Coronary artery (tissue), 2 donors: ENCODE measurements at regions not wholly inside any gene's neighbourhood (a gene's known extent, or its start where the extent isn't known, plus 50 kb on each side); places are given as distances from the start of the nearest gene placed in this dataset.
"Not testable (repeated sequence)": the region's sequence is repeated elsewhere in the genome, so short reads cannot be mapped to it uniquely, and the experiment has no call there.

Source experiments
- DNase-seq: peaks from one replicate; pipeline ENCODE4 v3.0.0-alpha.2; 2017; ENCODE audit warnings: low spot score
- H3K27ac ChIP-seq, 2 donors: fragments of 200-600 bp; sonication (generic); one replicate each; pipeline ENCODE4 v1.5.1; 2016 to 2019
- H3K4me3 ChIP-seq: fragments of 200-600 bp; sonication (generic); 2 replicates; pipeline ENCODE4 v1.5.1; 2016; ENCODE audit warnings: mild to moderate bottlenecking, moderate library complexity
- TF ChIP-seq, protein P1 (sequence below): fragments of 200-600 bp; sonication (generic); IDR thresholded peaks from one replicate; pipeline ENCODE4 v1.5.1; 2019; ENCODE audit warnings: antibody characterized with exemption

GRCh38 chr3:153484842-153485241 is 322.8 kb downstream of the RAP2B start:
- H3K4me3 ChIP-seq, result no peak overlapping the region
- TF ChIP-seq, protein P1, sequence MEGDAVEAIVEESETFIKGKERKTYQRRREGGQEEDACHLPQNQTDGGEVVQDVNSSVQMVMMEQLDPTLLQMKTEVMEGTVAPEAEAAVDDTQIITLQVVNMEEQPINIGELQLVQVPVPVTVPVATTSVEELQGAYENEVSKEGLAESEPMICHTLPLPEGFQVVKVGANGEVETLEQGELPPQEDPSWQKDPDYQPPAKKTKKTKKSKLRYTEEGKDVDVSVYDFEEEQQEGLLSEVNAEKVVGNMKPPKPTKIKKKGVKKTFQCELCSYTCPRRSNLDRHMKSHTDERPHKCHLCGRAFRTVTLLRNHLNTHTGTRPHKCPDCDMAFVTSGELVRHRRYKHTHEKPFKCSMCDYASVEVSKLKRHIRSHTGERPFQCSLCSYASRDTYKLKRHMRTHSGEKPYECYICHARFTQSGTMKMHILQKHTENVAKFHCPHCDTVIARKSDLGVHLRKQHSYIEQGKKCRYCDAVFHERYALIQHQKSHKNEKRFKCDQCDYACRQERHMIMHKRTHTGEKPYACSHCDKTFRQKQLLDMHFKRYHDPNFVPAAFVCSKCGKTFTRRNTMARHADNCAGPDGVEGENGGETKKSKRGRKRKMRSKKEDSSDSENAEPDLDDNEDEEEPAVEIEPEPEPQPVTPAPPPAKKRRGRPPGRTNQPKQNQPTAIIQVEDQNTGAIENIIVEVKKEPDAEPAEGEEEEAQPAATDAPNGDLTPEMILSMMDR, result no peak

DNA sequence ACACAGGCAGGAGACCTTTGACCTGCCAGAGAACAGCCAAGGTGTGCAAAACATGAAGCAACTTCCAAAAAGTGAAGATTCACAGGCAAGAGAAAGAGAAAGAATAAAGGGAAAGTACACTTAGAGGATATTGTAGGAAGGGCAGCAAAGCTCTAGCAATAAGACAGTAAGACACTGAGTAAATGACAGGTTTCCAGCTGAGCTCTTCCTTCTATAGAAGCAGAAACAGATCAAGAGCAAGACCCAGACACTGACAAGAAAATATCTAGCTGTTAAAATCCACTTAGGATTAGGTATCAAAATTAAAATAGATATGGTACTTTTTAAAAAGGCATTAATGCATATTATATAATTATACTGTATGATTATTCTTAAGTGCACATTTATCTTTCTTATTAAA is 333.4 kb downstream of the RAP2B start:
- no peak overlapping the region for H3K4me3 ChIP-seq
- TF ChIP-seq, protein P1, result no peak
- H3K27ac ChIP-seq, result no peak overlapping the region
- no peak for DNase-seq

More at GRCh38 chr3:153484842-153485241, 322.8 kb downstream of the RAP2B start:
- H3K27ac ChIP-seq, result no peak overlapping the region
- DNase-seq, result no peak

DNA sequence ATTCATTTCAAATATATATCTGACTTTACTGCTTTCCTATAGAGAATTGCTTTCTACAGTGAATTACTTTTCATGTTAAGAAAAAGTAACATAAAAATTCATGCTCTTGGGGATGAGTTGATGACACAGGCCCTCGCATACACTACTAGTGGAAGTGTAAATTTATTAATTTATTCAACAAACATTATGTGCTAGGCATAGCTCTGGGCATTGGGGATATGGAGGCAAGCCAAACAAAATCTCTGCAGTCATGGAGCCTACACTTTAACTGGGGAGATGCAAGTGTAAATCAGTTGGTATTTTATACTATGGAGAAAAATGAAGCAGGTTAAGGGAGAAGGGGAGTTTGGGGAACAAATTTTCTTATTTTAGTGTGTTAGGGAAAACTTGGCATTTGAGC is 340.7 kb downstream of the RAP2B start:
- Histone ChIP-seq H3K27ac (no peak overlapping the region), H3K4me3 (no peak overlapping the region)
- TF ChIP-seq, protein P1, result no peak
- DNase-seq, result no peak

- H3K27ac ChIP-seq, result no peak overlapping the region
- H3K4me3 ChIP-seq, result no peak overlapping the region
- no peak for DNase-seq
- TF ChIP-seq, protein P1, result no peak
These were observed 341.8 kb downstream of the RAP2B start for GRCh38 chr3:153503873-153504272.

DNA sequence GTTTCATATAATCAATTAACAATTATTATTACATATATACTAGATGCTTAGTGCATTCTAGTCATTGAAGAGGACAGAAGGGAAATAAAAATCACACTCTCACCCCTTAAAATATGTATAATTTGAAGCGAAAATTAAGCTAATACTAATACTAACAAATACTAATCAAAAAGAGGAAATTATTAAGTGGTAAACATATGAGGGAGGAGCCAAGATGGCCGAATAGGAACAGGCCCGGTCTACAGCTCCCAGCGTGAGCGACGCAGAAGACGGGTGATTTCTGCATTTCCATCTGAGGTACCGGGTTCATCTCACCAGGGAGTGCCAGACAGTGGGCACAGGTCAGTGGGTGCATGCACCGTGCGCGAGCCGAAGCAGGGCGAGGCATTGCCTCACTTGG is 344.2 kb downstream of the RAP2B start:
- H3K4me3 ChIP-seq, DNase-seq, H3K27ac ChIP-seq: not testable (repeated sequence)

DNA sequence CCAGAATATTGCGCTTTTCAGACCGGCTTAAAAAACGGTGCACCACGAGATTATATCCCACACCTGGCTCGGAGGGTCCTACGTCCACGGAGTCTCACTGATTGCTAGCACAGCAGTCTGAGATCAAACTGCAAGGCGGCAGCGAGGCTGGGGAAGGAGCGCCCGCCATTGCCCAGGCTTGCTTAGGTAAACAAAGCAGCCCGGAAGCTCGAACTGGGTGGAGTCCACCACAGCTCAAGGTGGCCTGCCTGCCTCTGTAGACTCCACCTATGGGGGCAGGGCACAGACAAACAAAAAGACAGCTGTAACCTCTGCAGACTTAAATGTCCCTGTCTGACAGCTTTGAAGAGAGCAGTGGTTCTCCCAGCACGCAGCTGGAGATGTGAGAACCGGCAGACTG is 344.7 kb downstream of the RAP2B start:
- H3K4me3 ChIP-seq, H3K27ac ChIP-seq, DNase-seq: not testable (repeated sequence)

DNA sequence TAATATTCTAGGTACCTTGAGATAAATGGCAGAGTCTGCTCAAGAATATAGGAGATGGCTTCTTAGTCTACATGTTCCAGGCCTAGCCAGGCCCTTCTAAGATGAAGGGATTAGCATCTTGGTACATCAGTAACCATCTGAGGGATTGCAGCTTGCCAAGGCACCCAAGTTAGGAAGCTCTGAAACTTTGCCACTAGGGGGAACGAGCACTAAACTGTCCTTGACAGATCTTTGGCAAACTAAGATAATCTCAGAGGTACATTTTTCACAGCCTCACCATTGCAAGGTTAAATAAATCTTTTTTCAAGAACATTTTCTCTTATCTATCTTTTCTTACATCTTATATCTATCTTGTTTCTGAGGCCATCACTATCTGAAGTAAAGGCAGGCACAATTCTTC is 351.2 kb downstream of the RAP2B start:
- TF ChIP-seq, protein P1, result no peak
- Histone ChIP-seq H3K27ac (no peak overlapping the region), H3K4me3 (no peak overlapping the region)
- DNase-seq, result no peak

GRCh38 chr3:153528473-153528872 is 366.4 kb downstream of the RAP2B start:
- no peak overlapping the region for H3K4me3 ChIP-seq
- TF ChIP-seq, protein P1, result no peak
- no peak overlapping the region for H3K27ac ChIP-seq
- no peak for DNase-seq
